Osteocyte (in vitro differentiated cells): ENCODE measurements at regions not wholly inside any gene's neighbourhood (a gene's known extent, or its start where the extent isn't known, plus 50 kb on each side); places are given as distances from the start of the nearest gene placed in this dataset.

Source experiments
- DNase-seq: peaks from one replicate; pipeline ENCODE4 v3.0.0; 2021; ENCODE audit warnings: mixed read lengths; ENCODE audit not compliant: unreplicated experiment; ENCODE audit errors: extremely low spot score
- H3K27ac Mint-ChIP-seq: one replicate; pipeline ENCODE4 v1.8.0; 2021; ENCODE audit warnings: mild to moderate bottlenecking, mixed read lengths; ENCODE audit not compliant: unreplicated experiment
- H3K27me3 Mint-ChIP-seq: one replicate; pipeline ENCODE4 v1.8.0; 2021; ENCODE audit warnings: mixed read lengths; ENCODE audit not compliant: unreplicated experiment
- H3K36me3 Mint-ChIP-seq: one replicate; pipeline ENCODE4 v1.8.0; 2021; ENCODE audit warnings: mixed read lengths; ENCODE audit not compliant: unreplicated experiment
- H3K4me1 Mint-ChIP-seq: one replicate; pipeline ENCODE4 v1.8.0; 2021; ENCODE audit warnings: mixed read lengths; ENCODE audit not compliant: unreplicated experiment
- H3K4me3 Mint-ChIP-seq: one replicate; pipeline ENCODE4 v1.8.0; 2021; ENCODE audit warnings: mild to moderate bottlenecking, moderate library complexity, mixed read lengths; ENCODE audit not compliant: unreplicated experiment
- H3K9me3 Mint-ChIP-seq: one replicate; pipeline ENCODE4 v1.8.0; 2021; ENCODE audit warnings: mixed read lengths; ENCODE audit not compliant: unreplicated experiment
- TF ChIP-seq, protein P1 (sequence below): fragments of 200-600 bp; sonication (generic); IDR thresholded peaks from 2 replicates; pipeline ENCODE4 v1.5.0; 2021; ENCODE audit warnings: antibody characterized with exemption, mild to moderate bottlenecking, moderate library complexity

GRCh38 chr1:195306281-195306680 is 1302.0 kb downstream of the KCNT2 start:
- TF ChIP-seq, protein P1, sequence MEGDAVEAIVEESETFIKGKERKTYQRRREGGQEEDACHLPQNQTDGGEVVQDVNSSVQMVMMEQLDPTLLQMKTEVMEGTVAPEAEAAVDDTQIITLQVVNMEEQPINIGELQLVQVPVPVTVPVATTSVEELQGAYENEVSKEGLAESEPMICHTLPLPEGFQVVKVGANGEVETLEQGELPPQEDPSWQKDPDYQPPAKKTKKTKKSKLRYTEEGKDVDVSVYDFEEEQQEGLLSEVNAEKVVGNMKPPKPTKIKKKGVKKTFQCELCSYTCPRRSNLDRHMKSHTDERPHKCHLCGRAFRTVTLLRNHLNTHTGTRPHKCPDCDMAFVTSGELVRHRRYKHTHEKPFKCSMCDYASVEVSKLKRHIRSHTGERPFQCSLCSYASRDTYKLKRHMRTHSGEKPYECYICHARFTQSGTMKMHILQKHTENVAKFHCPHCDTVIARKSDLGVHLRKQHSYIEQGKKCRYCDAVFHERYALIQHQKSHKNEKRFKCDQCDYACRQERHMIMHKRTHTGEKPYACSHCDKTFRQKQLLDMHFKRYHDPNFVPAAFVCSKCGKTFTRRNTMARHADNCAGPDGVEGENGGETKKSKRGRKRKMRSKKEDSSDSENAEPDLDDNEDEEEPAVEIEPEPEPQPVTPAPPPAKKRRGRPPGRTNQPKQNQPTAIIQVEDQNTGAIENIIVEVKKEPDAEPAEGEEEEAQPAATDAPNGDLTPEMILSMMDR: no peak
- no peaks in the 10 kb centered on the region for H3K27me3 Mint-ChIP-seq
- no peak overlapping the region for H3K27ac Mint-ChIP-seq
- no peaks in the 10 kb centered on the region for H3K4me1 Mint-ChIP-seq
- no peaks in the 10 kb centered on the region for H3K9me3 Mint-ChIP-seq
- no peaks in the 10 kb centered on the region for H3K36me3 Mint-ChIP-seq
- no peak for DNase-seq
- H3K4me3 Mint-ChIP-seq: no peak overlapping the region

DNA sequence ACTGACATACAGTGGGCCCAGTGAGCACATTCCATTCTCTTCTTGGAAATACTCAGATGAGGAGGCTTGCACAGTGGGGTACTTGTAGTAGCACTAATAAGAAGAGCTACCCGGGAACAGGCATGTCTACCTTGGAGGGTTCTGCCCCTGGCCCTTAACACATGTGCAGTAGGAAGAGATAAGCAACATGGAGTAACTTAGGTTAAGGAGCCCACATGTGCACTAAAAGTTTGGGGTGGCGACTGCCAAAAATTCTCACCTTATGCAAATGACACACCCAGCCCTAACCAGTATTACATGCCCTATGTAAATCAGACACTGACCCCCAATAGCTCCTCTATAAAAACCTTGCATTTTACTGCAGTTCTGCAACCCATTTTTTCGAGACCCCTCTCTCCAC is 1313.3 kb downstream of the KCNT2 start:
- no peaks in the 10 kb centered on the region for H3K27me3 Mint-ChIP-seq
- no peak overlapping the region for H3K4me3 Mint-ChIP-seq
- H3K4me1 Mint-ChIP-seq: no peaks in the 10 kb centered on the region
- DNase-seq: no peak
- no peaks in the 10 kb centered on the region for H3K36me3 Mint-ChIP-seq
- TF ChIP-seq, protein P1: no peak
- no peak overlapping the region for H3K27ac Mint-ChIP-seq
- H3K9me3 Mint-ChIP-seq: peaks cover 5% of the 10 kb centered on the region

GRCh38 chr1:195278644-195279043 is 1329.6 kb downstream of the KCNT2 start:
- H3K4me1 Mint-ChIP-seq: no peaks in the 10 kb centered on the region
- DNase-seq: no peak
- H3K27ac Mint-ChIP-seq: no peak overlapping the region
- H3K36me3 Mint-ChIP-seq: no peaks in the 10 kb centered on the region
- H3K27me3 Mint-ChIP-seq: no peaks in the 10 kb centered on the region
- no peaks in the 10 kb centered on the region for H3K9me3 Mint-ChIP-seq
- TF ChIP-seq, protein P1: no peak
- no peak overlapping the region for H3K4me3 Mint-ChIP-seq

- no peaks in the 10 kb centered on the region for H3K36me3 Mint-ChIP-seq
- no peak for DNase-seq
- TF ChIP-seq, protein P1: no peak
- H3K27me3 Mint-ChIP-seq: no peaks in the 10 kb centered on the region
- H3K4me3 Mint-ChIP-seq: no peak overlapping the region
- H3K9me3 Mint-ChIP-seq: no peaks in the 10 kb centered on the region
- H3K27ac Mint-ChIP-seq: no peak overlapping the region
- H3K4me1 Mint-ChIP-seq: no peaks in the 10 kb centered on the region
Measured at GRCh38 chr1:195275710-195276109, 1332.5 kb downstream of the KCNT2 start.

- TF ChIP-seq, protein P1: no peak
- H3K4me1 Mint-ChIP-seq: no peaks in the 10 kb centered on the region
- H3K27me3 Mint-ChIP-seq: no peaks in the 10 kb centered on the region
- no peaks in the 10 kb centered on the region for H3K9me3 Mint-ChIP-seq
- DNase-seq: no peak
- no peak overlapping the region for H3K4me3 Mint-ChIP-seq
- H3K36me3 Mint-ChIP-seq: no peaks in the 10 kb centered on the region
- no peak overlapping the region for H3K27ac Mint-ChIP-seq
Measured at GRCh38 chr1:195251900-195252299, 1356.3 kb downstream of the KCNT2 start.
